Anterior cingulate cortex (tissue), 58 donors: ENCODE measurements at regions not wholly inside any gene's neighbourhood (a gene's known extent, or its start where the extent isn't known, plus 50 kb on each side); places are given as distances from the start of the nearest gene placed in this dataset.
A peak's percentile ranks its signal among the peaks of the same experiment; 100 is the strongest.
"Not testable (repeated sequence)": the region's sequence is repeated elsewhere in the genome, so short reads cannot be mapped to it uniquely, and the experiment has no call there.

Experiments used
- DNase-seq, 58 donors: peaks; one replicate each; lab custom pipeline; 2025; lab: John Stamatoyannopoulos, UW

- no peak for DNase-seq
These were observed 194.5 kb upstream of the CDH4 start for GRCh38 chr20:61057443-61058121.

DNA sequence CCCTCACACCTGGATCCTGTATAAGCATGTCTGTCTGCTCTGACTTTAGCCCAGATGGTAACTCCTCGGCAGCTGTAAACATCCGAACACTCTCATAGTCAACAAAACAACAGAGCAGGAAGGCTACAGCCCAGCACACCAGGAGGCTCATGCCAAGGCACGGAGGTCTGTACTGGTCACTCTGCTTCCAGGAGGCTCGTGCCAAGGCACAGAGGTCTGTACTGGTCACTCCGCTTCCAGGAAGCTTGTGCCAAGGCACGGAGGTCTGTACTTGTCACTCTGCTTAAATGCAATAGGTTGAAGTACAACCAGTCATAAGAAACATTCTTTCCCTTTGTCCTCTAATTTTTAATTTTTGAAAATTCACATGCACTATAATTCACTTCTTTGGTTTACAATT, 190.1 kb upstream of the CDH4 start:
- DNase-seq: no peak

DNA sequence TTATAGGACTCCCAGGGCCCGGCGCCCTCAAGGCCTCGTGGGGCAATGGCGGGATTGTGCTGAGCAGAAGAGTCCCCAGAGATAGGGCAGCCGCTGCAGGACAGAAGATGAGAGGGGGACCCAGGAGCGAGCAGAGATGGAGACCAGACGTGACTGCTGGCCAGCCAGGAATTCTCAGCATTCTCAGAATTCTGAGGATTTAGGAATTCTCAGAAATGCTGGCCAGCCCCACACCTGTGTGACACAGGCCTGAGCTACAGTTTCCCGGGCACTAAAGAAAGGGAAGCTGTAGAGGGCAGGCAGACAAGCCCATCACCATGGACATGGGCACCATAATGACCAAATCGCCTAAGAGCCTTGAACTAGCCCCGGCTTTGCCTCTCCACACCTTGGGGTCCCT, 186.2 kb upstream of the CDH4 start:
- DNase-seq: no peak

GRCh38 chr20:61066526-61066925, 185.5 kb upstream of the CDH4 start:
- no peak for DNase-seq

DNA sequence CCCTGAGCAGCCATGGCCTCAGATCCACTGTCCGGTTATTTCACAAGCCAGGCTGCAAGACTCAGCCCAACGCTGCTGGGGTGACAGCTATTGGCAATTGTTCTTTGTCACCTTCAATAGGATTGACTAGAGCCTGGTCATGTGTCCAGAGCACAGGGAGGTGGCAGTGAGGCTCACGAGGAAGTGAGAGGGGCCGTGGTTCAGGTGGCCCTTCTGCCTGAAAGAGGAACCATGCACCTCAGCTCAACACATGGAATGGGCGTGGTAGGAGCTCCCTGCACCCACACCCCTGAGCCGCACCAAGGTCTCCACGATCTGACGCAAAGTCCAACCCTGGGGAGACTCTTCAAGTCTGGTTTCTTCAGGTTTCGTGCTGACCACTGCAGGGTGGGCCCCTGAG, 184.8 kb upstream of the CDH4 start:
- no peak for DNase-seq

DNA sequence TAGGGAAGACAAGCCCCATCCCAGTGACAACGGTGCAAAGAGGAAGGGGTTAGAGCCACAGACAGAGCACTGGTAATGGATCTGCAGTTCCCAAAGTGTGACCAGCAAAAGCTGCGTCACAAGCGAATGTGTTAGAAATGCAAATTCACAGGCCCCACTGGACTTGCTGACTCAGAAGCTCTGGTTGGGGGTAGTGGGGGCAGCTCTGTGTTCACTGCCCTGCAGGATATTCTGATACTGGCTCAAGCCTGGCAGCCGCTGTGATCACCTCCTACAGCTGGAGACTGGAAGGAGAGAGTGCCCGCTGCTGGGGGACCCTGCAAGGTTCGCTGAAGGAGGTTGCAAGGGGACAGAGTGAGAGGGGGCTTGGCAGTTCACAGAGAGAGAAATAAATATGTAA, 179.7 kb upstream of the CDH4 start:
- no peak for DNase-seq

DNA sequence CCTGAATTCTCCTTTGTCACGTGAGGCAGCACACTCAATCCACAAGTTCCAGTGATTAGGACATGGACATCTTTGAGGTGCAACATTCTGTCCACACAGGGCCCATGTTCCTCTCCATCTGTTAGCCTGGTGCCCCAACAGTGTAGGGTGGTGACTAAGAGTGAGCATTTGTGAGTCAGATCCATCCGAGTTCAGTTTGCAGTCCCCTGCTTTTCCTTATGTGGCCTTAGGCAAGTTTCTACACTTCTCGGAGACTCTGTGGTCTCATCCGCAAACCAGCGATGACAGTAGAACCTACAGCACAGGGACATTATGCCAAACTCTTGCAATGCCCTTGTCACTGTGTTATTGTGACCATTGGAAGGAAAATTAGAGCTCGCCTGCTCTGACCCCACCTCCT, 178.7 kb upstream of the CDH4 start:
- DNase-seq: no peak

DNA sequence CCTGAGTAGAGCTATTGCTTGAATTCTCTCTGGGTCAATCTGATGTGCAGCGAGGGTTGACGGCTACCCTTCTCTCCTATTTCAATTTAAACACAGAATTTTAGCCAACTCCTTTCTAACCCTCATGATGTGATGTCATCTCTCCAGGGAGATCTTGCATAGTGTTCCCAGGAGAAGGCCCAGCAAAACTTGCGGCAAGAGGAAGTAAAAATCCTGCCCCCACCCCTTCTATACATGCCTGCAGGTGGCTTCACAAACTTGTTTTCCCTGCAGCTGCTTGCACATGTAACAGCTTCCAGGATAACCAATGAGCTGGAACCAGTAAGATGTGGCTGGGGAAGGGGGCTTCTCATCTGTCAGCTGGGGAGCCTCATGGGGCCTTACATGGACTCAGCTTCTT, 169.3 kb upstream of the CDH4 start:
- DNase-seq: no peak

DNA sequence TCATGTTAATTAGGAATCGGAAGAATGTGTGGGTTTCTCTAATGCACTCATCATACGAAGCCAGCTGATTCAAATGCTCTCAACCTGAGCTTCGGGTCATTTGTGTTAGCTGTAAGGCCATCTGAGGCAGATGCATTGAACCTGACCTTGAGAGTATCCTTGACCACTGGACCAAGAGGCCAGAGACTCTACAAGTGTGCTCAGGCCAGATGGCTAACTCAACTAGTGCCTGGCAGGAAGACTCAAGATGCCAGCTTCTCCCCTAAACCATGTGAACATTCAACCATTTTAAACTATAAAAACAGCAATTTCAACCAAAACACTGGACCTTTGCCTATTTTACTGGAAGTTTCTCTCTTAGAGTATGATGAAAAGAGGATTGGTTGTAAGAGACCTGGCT, 168.6 kb upstream of the CDH4 start:
- DNase-seq: no peak

DNA sequence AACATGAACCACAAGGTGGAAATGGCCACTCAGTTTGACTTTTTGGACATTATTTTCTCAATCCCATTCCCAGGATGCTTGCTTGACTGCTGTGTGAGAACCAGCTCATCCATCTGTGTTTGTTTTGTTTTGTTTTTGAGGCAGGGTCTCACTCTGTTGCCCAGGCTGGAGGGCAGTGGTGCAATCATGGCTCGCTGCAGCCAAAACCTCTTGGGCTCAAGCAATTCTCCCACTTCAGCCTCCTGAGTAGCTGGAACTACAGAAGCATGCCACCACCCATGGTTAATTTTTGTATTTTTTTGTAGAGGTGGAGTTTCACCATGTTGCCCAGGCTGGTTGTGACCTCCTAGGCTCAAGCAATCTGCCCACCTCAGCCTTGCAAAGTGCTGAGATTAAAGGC, 166.0 kb upstream of the CDH4 start:
- no peak for DNase-seq

DNA sequence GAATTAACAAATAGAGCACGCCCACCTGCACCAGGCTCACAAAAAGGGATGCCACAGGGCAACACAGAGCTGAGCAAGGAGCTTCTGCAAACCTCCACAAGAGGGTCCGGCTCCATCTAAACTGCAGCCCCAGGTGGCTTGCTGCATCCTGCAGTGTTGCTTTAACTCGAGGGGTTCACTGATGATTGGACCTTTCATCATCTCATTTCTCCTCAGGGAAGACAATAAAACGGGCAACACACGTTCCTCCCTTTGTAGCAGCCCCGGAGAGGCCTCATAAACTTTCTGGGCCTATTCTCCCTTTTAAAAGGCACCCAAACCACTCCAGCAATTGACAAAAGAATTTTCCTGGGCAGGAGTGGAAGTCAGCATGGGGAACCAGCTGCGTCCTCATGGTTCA, 161.5 kb upstream of the CDH4 start:
- DNase-seq: no peak

GRCh38 chr20:61092251-61092650, 159.8 kb upstream of the CDH4 start:
- DNase-seq: no peak

DNA sequence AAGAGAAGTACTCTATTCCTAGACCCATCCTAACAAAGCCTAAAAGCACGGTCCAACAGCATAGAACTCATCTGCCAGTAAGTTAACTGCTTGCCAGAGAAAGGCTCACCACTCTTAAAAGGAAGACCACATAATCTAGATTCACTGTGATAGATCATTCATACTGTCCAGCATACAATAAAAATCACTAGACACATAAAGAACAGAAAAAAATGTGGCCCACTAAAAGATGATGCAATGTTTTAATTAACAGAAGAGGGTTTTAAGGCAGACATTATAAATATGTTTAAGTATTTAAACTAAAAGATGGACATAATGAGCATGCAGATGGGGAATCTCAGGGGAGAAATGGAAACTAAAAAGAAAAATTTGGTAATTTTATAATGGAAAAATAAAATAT, 157.5 kb upstream of the CDH4 start:
- no peak for DNase-seq

DNA sequence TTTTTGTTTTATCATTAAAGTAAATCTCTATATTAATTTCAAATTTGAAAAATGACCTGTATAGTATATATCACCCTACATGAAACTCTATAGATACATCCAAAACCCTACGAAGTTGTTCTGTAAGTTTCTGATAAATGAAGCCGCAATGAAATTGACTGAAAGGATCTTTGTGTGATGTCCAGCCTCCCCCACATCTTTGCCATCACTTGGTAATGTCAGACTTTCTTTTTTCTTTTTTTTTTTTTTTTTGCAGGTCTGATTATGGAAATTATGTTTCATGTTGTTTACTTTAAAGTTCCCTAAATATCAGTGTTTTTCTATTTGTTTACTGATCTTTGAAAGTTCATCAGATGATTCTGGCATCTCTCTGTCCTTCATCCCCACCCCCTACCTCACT, 155.6 kb upstream of the CDH4 start:
- DNase-seq: no peak

DNA sequence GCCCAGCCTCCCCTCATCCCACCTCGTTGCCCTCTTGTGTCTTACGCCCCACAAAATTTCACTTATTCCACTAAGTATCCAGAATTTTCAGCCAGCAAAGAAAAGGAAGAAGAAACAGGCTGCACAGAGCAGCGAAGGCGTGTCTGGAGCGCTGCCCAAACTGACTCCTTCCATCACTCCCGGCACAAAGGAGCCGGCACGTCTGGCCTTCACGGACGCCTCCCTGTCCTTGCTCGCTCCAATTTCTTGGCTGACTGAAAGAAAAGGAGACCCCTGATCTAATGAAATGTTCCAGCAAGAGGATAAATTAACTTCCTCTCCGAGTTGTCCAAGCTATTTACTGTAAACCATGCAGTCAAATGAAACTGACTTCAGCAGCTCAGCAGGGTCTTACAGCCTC, 152.3 kb upstream of the CDH4 start:
- peak in 6 of 58 donors; percentile 1 to 30 (median 6) for DNase-seq

DNA sequence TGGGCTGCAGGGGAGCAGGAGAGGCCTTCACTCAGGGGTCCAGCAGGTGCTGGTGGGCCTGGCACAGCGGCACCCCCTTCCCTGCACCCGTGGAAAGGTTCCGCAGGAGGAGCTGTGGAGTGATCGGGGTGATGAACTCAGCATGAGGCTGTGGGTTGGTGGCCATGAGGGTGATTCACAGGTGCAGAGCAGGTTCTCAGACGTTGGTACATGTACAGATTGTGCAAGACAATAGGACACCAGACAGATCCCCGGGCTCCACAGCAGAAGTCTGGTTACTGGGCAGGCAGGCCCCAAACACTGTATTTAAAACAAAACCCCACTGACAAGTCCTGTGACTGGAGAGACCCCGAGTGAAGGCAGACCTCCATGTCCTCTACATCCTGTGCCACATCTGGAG, 151.6 kb upstream of the CDH4 start:
- no peak for DNase-seq

- not testable (repeated sequence) for DNase-seq
These were observed 150.7 kb upstream of the CDH4 start for GRCh38 chr20:61101321-61101720.

GRCh38 chr20:61104232-61104631, 147.8 kb upstream of the CDH4 start:
- no peak for DNase-seq

DNA sequence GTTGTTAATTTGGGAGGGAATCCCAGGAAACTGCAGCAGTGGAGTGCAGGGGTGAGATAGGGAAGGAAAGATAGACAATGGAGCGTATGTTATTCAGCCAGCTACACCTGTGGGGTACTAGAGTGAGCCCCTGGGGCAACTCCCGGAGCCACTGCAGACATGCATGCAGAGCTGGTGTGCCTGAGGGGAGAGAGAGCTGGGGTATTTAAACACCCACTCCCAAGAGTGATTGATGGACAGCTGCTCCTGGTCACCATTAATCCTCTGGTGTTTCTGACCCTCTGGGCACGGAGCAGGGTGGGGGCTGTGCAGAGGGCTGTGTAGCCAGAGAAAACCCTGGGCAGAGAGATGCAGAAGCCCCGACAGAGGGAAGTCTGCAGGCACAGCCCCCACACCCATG, 146.7 kb upstream of the CDH4 start:
- DNase-seq: no peak

GRCh38 chr20:61106438-61106837, 145.6 kb upstream of the CDH4 start:
- no peak for DNase-seq

DNA sequence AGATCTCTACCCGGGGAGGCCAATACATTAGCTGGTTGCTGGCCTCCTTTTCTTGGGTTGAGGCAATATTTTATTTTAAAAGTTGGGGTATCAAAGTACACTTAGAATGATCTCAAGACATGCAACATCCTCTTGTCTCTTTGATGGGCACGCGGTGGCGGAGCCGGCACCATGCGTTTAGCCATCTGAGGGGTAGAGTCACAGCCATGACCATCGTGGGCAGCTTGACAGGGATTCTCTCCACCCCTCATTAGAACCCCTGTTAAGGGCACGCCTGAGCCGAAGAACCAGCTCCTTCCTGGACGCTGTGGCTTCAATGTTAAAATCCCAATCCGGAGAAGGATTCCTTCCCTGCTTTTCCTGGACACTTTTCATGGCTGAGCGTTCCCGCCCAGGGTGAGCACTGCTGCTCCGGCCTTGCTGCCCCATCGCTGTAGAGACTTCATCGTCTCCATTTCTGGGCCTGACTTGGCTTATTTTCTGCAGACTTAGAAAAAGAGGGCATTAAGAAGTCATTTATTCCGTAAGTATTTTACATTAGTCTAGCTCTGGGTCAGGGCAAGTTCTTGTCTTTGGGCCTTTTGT, 142.7 kb upstream of the CDH4 start:
- no peak for DNase-seq

- no peak for DNase-seq
These were observed 139.5 kb upstream of the CDH4 start for GRCh38 chr20:61112515-61112914.

- no peak for DNase-seq
These were observed 138.3 kb upstream of the CDH4 start for GRCh38 chr20:61113731-61114130.
